Liver (tissue), 8 donors: ENCODE measurements at regions not wholly inside any gene's neighbourhood (a gene's known extent, or its start where the extent isn't known, plus 50 kb on each side); places are given as distances from the start of the nearest gene placed in this dataset.

Source experiments
- DNase-seq: peaks from one replicate; pipeline ENCODE4 v3.0.0-alpha.2; 2017; ENCODE audit warnings: low spot score
- H3K27ac ChIP-seq, 2 donors: one replicate each; pipeline ENCODE4 v1.7.0; 2013; ENCODE audit warnings: inconsistent platforms in 2 of 2, low read length in 2 of 2, control low read depth in 1 of 2, low read depth in 1 of 2, mild to moderate bottlenecking in 1 of 2
- H3K27me3 ChIP-seq, 4 donors: one replicate each; pipeline versions ENCODE4 v1.6.1 to v1.7.0; 2013; ENCODE audit warnings: low read length in 3 of 4, inconsistent platforms in 1 of 4, mild to moderate bottlenecking in 1 of 4, moderate library complexity in 1 of 4; ENCODE audit not compliant: control insufficient read depth in 4 of 4, insufficient read depth in 4 of 4
- H3K36me3 ChIP-seq, 4 donors: one replicate each; pipeline versions ENCODE4 v1.6.1 to v1.7.0; 2013; ENCODE audit warnings: low read length in 3 of 4, mild to moderate bottlenecking in 3 of 4, low read depth in 1 of 4, moderate library complexity in 1 of 4; ENCODE audit not compliant: control insufficient read depth in 4 of 4, insufficient read depth in 3 of 4
- H3K4me1 ChIP-seq, 4 donors: one replicate each; pipeline versions ENCODE4 v1.6.1 to v1.7.0; 2013; ENCODE audit warnings: low read length in 3 of 4, mild to moderate bottlenecking in 3 of 4, moderate library complexity in 1 of 4; ENCODE audit not compliant: control insufficient read depth in 4 of 4, insufficient read depth in 4 of 4
- H3K4me3 ChIP-seq, 3 donors: one replicate each; pipeline versions ENCODE4 v1.6.1 to v1.7.0; 2013; ENCODE audit warnings: low read length in 3 of 3, control low read depth in 1 of 3, low read depth in 1 of 3, mild to moderate bottlenecking in 1 of 3
- H3K9ac ChIP-seq, 2 donors: one replicate each; pipeline ENCODE4 v1.7.0; 2013; ENCODE audit warnings: low read length in 2 of 2, mild to moderate bottlenecking in 2 of 2, moderate library complexity in 2 of 2, control low read depth in 1 of 2, low read depth in 1 of 2
- H3K9me3 ChIP-seq, 4 donors: one replicate each; pipeline versions ENCODE4 v1.6.1 to v1.7.0; 2013; ENCODE audit warnings: low read length in 3 of 4; ENCODE audit not compliant: control insufficient read depth in 4 of 4
- ATF3 ChIP-seq: IDR thresholded peaks from 2 replicates; pipeline ENCODE4 v1.6.1; 2016; ENCODE audit warnings: antibody characterized with exemption
- CTCF ChIP-seq: fragments of 150-350 bp; IDR thresholded peaks from 2 replicates; pipeline ENCODE4 v1.5.1; 2017; ENCODE audit warnings: improper control_type of control experiment, low read depth, low read length; ENCODE audit not compliant: missing input control
- EGR1 ChIP-seq, 2 donors: IDR thresholded peaks; 2 replicates each; pipeline ENCODE4 v1.6.1; 2016 to 2018; ENCODE audit warnings: antibody characterized with exemption in 2 of 2, low read depth in 2 of 2
- FOXA1 ChIP-seq: IDR thresholded peaks from 2 replicates; pipeline ENCODE4 v1.6.1; 2016; ENCODE audit warnings: antibody characterized with exemption
- FOXA2 ChIP-seq: IDR thresholded peaks from 2 replicates; pipeline ENCODE4 v1.6.1; 2016; ENCODE audit warnings: antibody characterized with exemption
- GABPA ChIP-seq, 2 donors: IDR thresholded peaks in 1 of 2; conservative IDR thresholded peaks in 1 of 2; 2 replicates each; pipeline ENCODE4 v1.6.1; 2016; ENCODE audit warnings: antibody characterized with exemption in 2 of 2, mild to moderate bottlenecking in 1 of 2, moderate library complexity in 1 of 2
- HNF4A ChIP-seq, 2 donors: conservative IDR thresholded peaks; 2 replicates each; pipeline ENCODE4 v1.6.1; 2016; ENCODE audit warnings: antibody characterized with exemption in 2 of 2, mild to moderate bottlenecking in 2 of 2
- HNF4G ChIP-seq: IDR thresholded peaks from 2 replicates; pipeline ENCODE4 v1.6.1; 2016; ENCODE audit warnings: antibody characterized with exemption
- JUND ChIP-seq, 2 donors: IDR thresholded peaks; 2 replicates each; pipeline ENCODE4 v1.6.1; 2016; ENCODE audit warnings: antibody characterized with exemption in 2 of 2
- MAX ChIP-seq: IDR thresholded peaks from 2 replicates; pipeline ENCODE4 v1.6.1; 2016; ENCODE audit warnings: antibody characterized with exemption
- NR2F2 ChIP-seq: IDR thresholded peaks from 2 replicates; pipeline ENCODE4 v1.6.1; 2016; ENCODE audit warnings: antibody characterized with exemption
- RAD21 ChIP-seq, 2 donors: IDR thresholded peaks; 2 replicates each; pipeline ENCODE4 v1.6.1; 2016; ENCODE audit warnings: antibody characterized with exemption in 2 of 2, mild to moderate bottlenecking in 2 of 2
- REST ChIP-seq: IDR thresholded peaks from 2 replicates; pipeline ENCODE4 v1.6.1; 2016; ENCODE audit warnings: antibody characterized with exemption, mild to moderate bottlenecking
- RXRA ChIP-seq, 2 donors: IDR thresholded peaks; 2 replicates each; pipeline ENCODE4 v1.6.1; 2017 to 2018; ENCODE audit warnings: antibody characterized with exemption in 2 of 2, mild to moderate bottlenecking in 1 of 2
- SP1 ChIP-seq: IDR thresholded peaks from 2 replicates; pipeline ENCODE4 v1.6.1; 2018; ENCODE audit warnings: antibody characterized with exemption, mild to moderate bottlenecking
- TAF1 ChIP-seq: conservative IDR thresholded peaks from 2 replicates; pipeline ENCODE4 v1.6.1; 2016; ENCODE audit warnings: antibody characterized with exemption, mild to moderate bottlenecking
- YY1 ChIP-seq: IDR thresholded peaks from 2 replicates; pipeline ENCODE4 v1.6.1; 2016; ENCODE audit warnings: antibody characterized with exemption, mild to moderate bottlenecking
- ZBTB33 ChIP-seq: IDR thresholded peaks from 2 replicates; pipeline ENCODE4 v1.6.1; 2016; ENCODE audit warnings: antibody characterized with exemption
- WGBS: extraction: QIAGEN DNeasy Blood & Tissue Kit; methylation state at CpG from one replicate; pipeline ENCODE4 v1.1.7; 2013; 5-methylcytosine and 5-hydroxymethylcytosine counted together
- donor health status: healthy.
- donor health status: healthy.
- donor health status: healthy.
- donor health status: healthy.
- donor health status: healthy.

GRCh38 chr2:59428940-59429339 lies 1124.5 kb downstream of the BCL11A start:
- no peak overlapping the region for H3K27ac ChIP-seq
- no peaks in the 10 kb centered on the region for H3K36me3 ChIP-seq
- H3K4me1 ChIP-seq: no peaks in the 10 kb centered on the region
- DNase-seq: no peak
- no peak overlapping the region for H3K9ac ChIP-seq
- no peak overlapping the region for H3K4me3 ChIP-seq
- H3K9me3 ChIP-seq: peaks cover 0 to 2% (median 1%) of the 10 kb centered on the region in 4 donors
- no peaks in the 10 kb centered on the region for H3K27me3 ChIP-seq
- WGBS: 81% methylated on average over 3 of the region's 3 CpGs
- TF ChIP-seq TAF1 (no peak), ATF3 (no peak), MAX (no peak), EGR1 (IDR thresholded peaks at IDR 0.05; ENCODE audit: low read depth in 2 of 2) (no peak), FOXA2 (no peak), SP1 (no peak), HNF4G (no peak), JUND (IDR thresholded peaks at IDR 0.05) (no peak), RXRA (IDR thresholded peaks at IDR 0.05) (no peak), CTCF (no peak), FOXA1 (no peak)

- no peaks in the 10 kb centered on the region for H3K4me1 ChIP-seq
- no peaks in the 10 kb centered on the region for H3K36me3 ChIP-seq
- H3K9ac ChIP-seq: no peak overlapping the region
- no peak overlapping the region for H3K27ac ChIP-seq
- no peak for DNase-seq
- no peak for TF ChIP-seq FOXA1
- no peak for TF ChIP-seq RXRA (IDR thresholded peaks at IDR 0.05)
- TF ChIP-seq NR2F2: no peak
- TF ChIP-seq HNF4A (conservative IDR thresholded peaks at IDR 0.05): no peak
- no peak for TF ChIP-seq GABPA (IDR thresholded peaks at IDR 0.05 in 1 of 2, conservative IDR thresholded peaks at IDR 0.05 in 1 of 2)
- TF ChIP-seq REST: no peak
- no peak for TF ChIP-seq FOXA2
- no peak for TF ChIP-seq EGR1 (IDR thresholded peaks at IDR 0.05; ENCODE audit: low read depth in 2 of 2)
- TF ChIP-seq TAF1: no peak
- TF ChIP-seq CTCF: no peak
- TF ChIP-seq RAD21 (IDR thresholded peaks at IDR 0.05): no peak
- TF ChIP-seq ATF3: no peak
- TF ChIP-seq HNF4G: no peak
- TF ChIP-seq SP1: no peak
- no peak for TF ChIP-seq MAX
- TF ChIP-seq JUND (IDR thresholded peaks at IDR 0.05): no peak
- TF ChIP-seq ZBTB33: no peak
- TF ChIP-seq YY1: no peak
- no peaks in the 10 kb centered on the region for H3K27me3 ChIP-seq
- no peak overlapping the region for H3K4me3 ChIP-seq
- peaks cover 0 to 2% (median 1%) of the 10 kb centered on the region in 4 donors for H3K9me3 ChIP-seq
- WGBS: 88% methylated on average over 1 of the region's 1 CpG
Observed at GRCh38 chr2:59427980-59428379, 1125.5 kb downstream of the BCL11A start.
